ENCODE measurements at regions not wholly inside any gene's neighbourhood (a gene's known extent, or its start where the extent isn't known, plus 50 kb on each side); places are given as distances from the start of the nearest gene placed in this dataset.

- no peak for TF ChIP-seq CTCF (IDR thresholded peaks at IDR 0.05)
- TF ChIP-seq POLR2A (IDR thresholded peaks at IDR 0.05) = no peak
Measured at GRCh38 chr13:97109256-97109655, 112.9 kb upstream of the MBNL2 start.

Data from uterus (tissue), 2 donors.